ENCODE measurements at regions not wholly inside any gene's neighbourhood (a gene's known extent, or its start where the extent isn't known, plus 50 kb on each side); places are given as distances from the start of the nearest gene placed in this dataset.

GRCh38 chr3:23094890-23095462, 108.2 kb upstream of the UBE2E2 start:
- ChIA-PET CTCF (no interaction called here), POLR2A (no interaction called here)
- Histone ChIP-seq H3K9me3 (replicated peaks; ENCODE audit: control insufficient read depth, insufficient read depth, low read length) (no peaks in the 10 kb centered on the region), H3K4me2 (ENCODE audit: insufficient read depth, low read length) (no peak overlapping the region), H3K79me2 (ENCODE audit: control insufficient read depth, insufficient read depth, low read length) (no peaks in the 10 kb centered on the region), H4K20me1 (replicated peaks; ENCODE audit: control insufficient read depth, extremely low read depth, insufficient read depth, low read length) (no peaks in the 10 kb centered on the region), H3K27ac (ENCODE audit: insufficient read depth, low read depth, low read length) (no peak overlapping the region), H3K4me3 (replicated peaks in 1 of 3; ENCODE audit: insufficient read depth in 1 of 3, low read depth in 1 of 3, low read length in 3 of 3) (no peak overlapping the region), H3K4me1 (ENCODE audit: control insufficient read depth, extremely low read depth, insufficient read depth, low read length) (peaks cover 23% of the 10 kb centered on the region), H3K36me3 (ENCODE audit: control insufficient read depth in 2 of 2, extremely low read depth in 1 of 2, insufficient read depth in 2 of 2, low read length in 2 of 2) (no peaks in the 10 kb centered on the region), H3K27me3 (ENCODE audit: control insufficient read depth in 2 of 2, insufficient read depth in 2 of 2, low read length in 2 of 2) (no peaks in the 10 kb centered on the region), H2AFZ (ENCODE audit: low read depth, low read length) (no peak overlapping the region), H3K9me1 (replicated peaks; ENCODE audit: control insufficient read depth, extremely low read depth, insufficient read depth, low read length) (no peaks in the 10 kb centered on the region), H3K9ac (replicated peaks; ENCODE audit: extremely low read depth, insufficient read depth, low read length) (no peak overlapping the region)
- peak; percentile 60 for FAIRE-seq
- no TSS peak for BruUV-seq (replicated peaks)
- intact Hi-C loops (cut with micrococcal nuclease) = no loop called here
- dilution Hi-C loops (cut with MboI; ENCODE audit: extremely low pct_ligation_motif_present, low sequenced_read_pairs) = no loop called here
- TF ChIP-seq JUN (IDR thresholded peaks at IDR 0.05; ENCODE audit: borderline replicate concordance, insufficient read depth, insufficient read length, low read depth) (peak; percentile 88), FOS (IDR thresholded peaks at IDR 0.05; ENCODE audit: borderline replicate concordance, insufficient read depth, low read length) (peak; percentile 86), GATA2 (IDR thresholded peaks at IDR 0.05; ENCODE audit: insufficient read depth, insufficient read length, low read depth, low read length) (no peak)
- DNase-seq (ENCODE audit: low read depth, low spot score) = peak; percentile 70

- POLR2A ChIA-PET = no interaction called here
- Histone ChIP-seq H3K9me3 (replicated peaks; ENCODE audit: control insufficient read depth, insufficient read depth, low read length) (no peaks in the 10 kb centered on the region), H3K27me3 (ENCODE audit: control insufficient read depth in 2 of 2, insufficient read depth in 2 of 2, low read length in 2 of 2) (no peaks in the 10 kb centered on the region), H3K27ac (ENCODE audit: insufficient read depth, low read depth, low read length) (no peak overlapping the region), H3K4me3 (replicated peaks in 1 of 3; ENCODE audit: insufficient read depth in 1 of 3, low read depth in 1 of 3, low read length in 3 of 3) (no peak overlapping the region), H3K79me2 (ENCODE audit: control insufficient read depth, insufficient read depth, low read length) (no peaks in the 10 kb centered on the region), H3K36me3 (ENCODE audit: control insufficient read depth in 2 of 2, extremely low read depth in 1 of 2, insufficient read depth in 2 of 2, low read length in 2 of 2) (no peaks in the 10 kb centered on the region), H3K9me1 (replicated peaks; ENCODE audit: control insufficient read depth, extremely low read depth, insufficient read depth, low read length) (no peaks in the 10 kb centered on the region), H3K9ac (replicated peaks; ENCODE audit: extremely low read depth, insufficient read depth, low read length) (no peak overlapping the region), H2AFZ (ENCODE audit: low read depth, low read length) (no peak overlapping the region), H4K20me1 (replicated peaks; ENCODE audit: control insufficient read depth, extremely low read depth, insufficient read depth, low read length) (no peaks in the 10 kb centered on the region), H3K4me1 (ENCODE audit: control insufficient read depth, extremely low read depth, insufficient read depth, low read length) (peaks cover 31% of the 10 kb centered on the region), H3K4me2 (ENCODE audit: insufficient read depth, low read length) (no peak overlapping the region)
- intact Hi-C loops (cut with micrococcal nuclease) (no loop called here), dilution Hi-C loops (cut with MboI; ENCODE audit: extremely low pct_ligation_motif_present, low sequenced_read_pairs) (no loop called here)
- FAIRE-seq (no peak), DNase-seq (ENCODE audit: low read depth, low spot score) (no peak)
- CTCF ChIA-PET = no interaction called here
- BruUV-seq (replicated peaks) = no TSS peak
- no peak for TF ChIP-seq FOS (IDR thresholded peaks at IDR 0.05; ENCODE audit: borderline replicate concordance, insufficient read depth, low read length)
- TF ChIP-seq POLR2A (IDR thresholded peaks at IDR 0.05; ENCODE audit: low read depth, low read length) = no peak
- TF ChIP-seq MYC (IDR thresholded peaks at IDR 0.05; ENCODE audit: low read depth, low read length) = no peak
- no peak for TF ChIP-seq JUN (IDR thresholded peaks at IDR 0.05; ENCODE audit: borderline replicate concordance, insufficient read depth, insufficient read length, low read depth)
Observed at GRCh38 chr3:23096041-23096440, 107.1 kb upstream of the UBE2E2 start.

Measured in endothelial cell of umbilical vein (primary cell).